NOMO-1 (cell line): ENCODE measurements at regions not wholly inside any gene's neighbourhood (a gene's known extent, or its start where the extent isn't known, plus 50 kb on each side); places are given as distances from the start of the nearest gene placed in this dataset.
"Not testable (repeated sequence)": the region's sequence is repeated elsewhere in the genome, so short reads cannot be mapped to it uniquely, and the experiment has no call there.

Source experiments
- DNase-seq, 2 experiments: peaks; one replicate each; lab custom pipeline; 2025; ENCODE audit not compliant: unreplicated experiment in 2 of 2; lab: John Stamatoyannopoulos, UW

DNA sequence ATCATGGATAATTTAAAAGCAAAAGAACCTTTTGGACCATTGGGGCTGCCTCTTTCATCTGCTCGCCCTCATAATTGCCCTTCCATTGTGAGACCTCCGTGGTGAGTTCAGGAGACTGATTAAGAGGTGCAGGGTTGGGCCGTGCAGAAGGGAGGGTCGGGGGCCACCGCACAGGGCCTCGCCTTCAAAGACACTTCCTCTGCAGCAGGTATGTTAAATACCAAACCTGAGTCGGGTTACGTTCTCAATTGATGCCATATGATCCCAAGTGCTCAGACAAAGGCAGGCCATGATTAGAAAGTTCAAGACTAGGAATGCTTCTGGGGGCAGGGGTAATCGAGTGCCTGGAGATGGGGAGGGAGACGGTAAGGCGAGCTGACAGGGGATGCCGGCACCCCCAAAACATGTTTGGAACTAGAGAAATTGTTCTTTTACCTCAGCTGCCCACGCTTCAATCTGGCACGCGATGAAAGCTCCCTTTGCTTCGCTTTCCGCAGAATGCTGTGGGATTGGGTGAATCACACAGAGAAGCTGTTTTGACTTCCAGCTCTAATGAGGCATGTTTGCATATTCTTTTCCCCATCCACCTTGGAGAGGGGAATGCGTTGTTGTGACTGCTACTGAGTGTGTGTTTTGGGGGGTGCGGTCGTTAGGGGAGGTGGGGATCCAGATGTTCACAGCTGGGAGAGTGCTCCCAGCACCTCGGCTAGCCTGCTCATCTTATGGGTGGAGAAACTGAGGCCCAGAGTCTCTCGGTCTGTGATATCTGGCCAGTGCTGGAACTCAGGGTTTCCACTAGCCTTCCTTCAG, 309.1 kb downstream of the MYCN start:
- no peak for DNase-seq

GRCh38 chr2:16248571-16249105, 308.3 kb downstream of the MYCN start:
- no peak for DNase-seq

DNA sequence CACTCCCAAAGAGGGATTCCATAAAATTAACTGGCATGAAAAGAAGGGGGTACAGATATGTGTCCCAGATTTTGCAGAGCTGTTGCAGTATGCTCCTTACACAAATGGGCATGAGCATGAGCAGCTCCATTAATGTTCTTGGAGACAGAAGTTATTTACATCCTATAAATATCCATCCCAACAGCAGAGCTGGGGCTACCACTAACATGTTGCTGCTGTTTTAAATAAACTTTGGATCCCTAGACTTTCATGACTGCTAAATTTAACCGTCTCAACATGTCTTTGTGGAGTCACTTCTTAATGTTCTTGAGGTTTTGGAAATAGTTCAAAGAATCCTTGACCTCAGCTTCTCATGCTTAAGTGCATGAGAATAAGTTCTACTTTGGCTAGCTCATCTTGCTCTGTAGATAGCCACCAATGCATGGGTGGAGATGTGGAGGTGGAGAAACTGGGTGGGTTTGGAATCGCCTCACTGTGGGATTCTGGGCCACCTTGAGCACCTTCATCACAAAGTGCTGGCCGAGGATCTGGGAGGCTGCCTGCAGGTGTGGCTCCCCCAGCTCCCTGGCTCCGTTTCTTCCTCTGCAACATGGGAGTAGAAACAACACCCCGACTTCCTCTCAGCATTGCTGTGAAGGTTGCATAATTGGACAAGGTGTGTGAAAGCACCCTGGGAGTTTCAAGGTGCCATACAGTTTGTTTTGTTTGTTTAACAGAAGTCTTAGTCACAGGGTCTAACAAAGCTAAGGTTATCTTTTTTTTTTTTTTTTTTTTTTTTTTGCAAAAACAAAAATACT, 307.2 kb downstream of the MYCN start:
- DNase-seq, result no peak

- no peak for DNase-seq
Measured at GRCh38 chr2:16246911-16247310, 306.6 kb downstream of the MYCN start.

DNA sequence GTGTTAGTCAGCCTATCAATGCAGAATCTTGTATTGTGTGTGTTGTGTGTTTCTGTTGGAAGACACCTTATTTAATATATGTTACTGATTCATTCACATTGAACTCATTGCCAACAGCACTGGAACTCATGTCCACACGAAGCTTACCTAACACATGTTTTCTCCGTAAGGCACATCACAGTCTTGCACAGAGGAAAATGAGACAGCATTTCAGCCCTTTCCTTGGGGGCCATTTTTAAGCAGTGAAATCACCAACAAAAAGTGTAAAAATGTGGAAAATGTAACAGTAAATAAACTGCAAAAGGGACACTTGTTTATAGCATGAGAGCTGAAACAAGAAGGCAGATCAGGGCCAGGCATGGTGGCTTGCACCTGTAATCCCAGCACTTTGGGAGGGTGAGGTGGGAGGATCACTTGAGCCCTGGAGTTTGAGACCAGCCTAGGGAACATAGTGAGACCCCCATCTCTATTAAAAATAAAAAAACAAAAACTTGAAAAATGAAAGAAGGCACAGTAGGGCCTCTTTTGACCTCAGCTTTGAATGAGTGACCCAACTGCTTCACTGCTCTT, 306.0 kb downstream of the MYCN start:
- DNase-seq, result no peak

DNA sequence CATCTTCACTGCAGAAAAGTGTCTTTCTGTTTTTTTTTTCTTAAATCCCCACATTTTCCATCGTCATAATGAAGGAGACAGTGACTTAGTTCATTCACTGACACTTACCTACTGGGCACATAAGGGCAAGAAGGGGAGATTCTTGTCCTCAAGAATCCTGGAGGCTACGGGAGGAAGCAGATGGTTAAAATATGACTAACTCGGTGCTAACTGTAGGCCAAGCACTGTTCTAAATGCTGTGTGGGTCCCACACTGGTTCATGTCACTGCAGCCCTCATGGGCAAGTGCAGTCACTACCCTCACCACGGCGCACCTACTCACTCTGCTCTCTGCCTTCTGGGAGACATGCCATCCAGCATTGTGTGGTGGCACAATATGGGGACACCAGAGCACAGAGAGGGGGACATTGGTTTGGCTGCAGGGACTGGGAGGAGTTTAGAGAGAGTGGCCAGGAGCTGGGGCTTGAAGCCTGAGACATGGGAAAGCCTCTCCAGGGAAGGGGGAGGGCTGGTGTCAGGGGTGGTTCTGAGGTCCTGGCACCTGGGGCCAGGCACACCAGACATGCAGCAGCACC, 305.2 kb downstream of the MYCN start:
- no peak for DNase-seq

GRCh38 chr2:16244966-16245320, 304.6 kb downstream of the MYCN start:
- no peak for DNase-seq

DNA sequence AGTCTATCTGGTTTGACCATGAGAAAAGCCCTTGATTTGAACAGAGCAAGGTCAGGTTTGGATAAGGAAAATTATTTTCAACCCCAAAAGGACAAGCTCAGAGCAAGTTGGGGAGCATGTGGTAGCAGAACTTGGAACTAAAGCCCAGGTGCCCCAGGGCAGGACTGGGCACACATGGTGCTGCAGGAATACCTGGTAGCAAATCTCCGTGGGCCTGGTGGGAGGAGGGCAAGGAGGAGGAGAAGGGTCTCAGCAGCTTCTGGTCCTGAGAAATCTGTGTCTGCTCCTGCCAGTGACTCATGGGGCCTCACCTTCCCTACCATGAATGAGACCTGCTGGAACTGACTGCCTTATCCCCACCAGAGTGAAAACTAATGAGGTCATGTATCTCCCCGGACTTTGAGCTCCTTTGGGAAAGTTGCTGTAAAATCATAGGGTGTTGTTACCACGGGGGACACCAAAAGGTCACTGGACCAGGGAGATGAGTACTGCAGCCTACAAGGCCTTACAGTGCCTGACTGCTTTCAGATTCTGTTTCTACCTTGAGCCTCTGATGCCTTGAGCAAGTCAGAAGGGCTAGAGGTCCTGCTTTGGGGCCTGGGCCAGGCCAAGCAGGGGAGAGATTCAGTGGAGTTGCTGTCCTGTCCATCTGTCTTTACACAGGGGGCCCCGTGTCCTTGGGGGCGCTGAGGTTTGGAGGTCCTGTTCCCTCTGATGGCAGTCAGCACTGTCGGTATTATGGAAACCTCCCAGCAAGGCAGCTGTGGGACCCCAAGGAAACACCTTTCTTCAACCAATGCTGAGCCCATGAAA, 304.0 kb downstream of the MYCN start:
- no peak for DNase-seq

DNA sequence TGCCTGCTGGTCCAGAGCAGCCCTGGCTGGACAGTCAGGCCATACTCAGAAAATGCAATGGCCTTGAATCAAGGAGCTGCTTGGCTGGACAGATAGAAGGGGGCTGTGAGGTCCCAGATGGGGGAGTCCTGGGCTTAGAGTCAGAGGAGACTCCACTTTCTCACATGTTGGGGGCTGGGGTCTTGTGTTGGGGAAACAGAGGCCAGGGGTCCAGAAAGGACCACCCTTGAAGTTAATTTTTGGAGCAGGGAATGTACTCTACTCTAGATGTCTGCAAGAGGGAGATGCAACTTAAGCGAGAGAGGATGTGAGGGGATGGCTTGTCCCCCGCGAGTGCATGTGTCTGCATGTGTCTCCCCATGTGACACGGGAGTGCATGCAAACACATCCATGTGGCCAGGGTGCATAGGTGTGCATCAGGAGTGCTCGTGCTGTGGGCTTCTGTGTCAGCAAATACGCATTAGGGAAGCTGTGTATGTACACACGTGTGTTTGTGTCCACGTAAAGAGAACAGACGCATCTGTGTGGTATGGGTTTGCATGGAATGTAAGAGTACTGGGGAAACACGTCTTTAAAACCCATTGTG, 303.2 kb downstream of the MYCN start:
- DNase-seq, result no peak

DNA sequence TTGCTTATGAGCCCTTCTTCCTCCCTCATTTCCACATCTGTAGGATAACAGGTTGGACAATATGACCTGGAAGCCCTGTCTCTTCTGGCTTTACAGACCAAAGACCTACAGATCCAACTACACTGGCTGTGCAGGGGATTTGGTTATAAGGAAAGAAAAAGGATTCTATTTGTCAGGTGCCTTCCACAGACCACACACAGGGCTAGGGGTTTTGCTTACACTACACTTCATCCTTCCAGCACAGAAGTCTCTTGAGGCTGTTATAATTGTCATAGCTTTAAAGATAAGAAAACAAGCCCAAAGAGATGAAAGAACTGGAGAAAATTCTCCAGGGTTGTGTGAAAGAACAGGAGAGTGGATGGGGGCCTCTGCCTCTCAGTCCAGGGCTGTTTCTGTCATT, 302.6 kb downstream of the MYCN start:
- no peak for DNase-seq

DNA sequence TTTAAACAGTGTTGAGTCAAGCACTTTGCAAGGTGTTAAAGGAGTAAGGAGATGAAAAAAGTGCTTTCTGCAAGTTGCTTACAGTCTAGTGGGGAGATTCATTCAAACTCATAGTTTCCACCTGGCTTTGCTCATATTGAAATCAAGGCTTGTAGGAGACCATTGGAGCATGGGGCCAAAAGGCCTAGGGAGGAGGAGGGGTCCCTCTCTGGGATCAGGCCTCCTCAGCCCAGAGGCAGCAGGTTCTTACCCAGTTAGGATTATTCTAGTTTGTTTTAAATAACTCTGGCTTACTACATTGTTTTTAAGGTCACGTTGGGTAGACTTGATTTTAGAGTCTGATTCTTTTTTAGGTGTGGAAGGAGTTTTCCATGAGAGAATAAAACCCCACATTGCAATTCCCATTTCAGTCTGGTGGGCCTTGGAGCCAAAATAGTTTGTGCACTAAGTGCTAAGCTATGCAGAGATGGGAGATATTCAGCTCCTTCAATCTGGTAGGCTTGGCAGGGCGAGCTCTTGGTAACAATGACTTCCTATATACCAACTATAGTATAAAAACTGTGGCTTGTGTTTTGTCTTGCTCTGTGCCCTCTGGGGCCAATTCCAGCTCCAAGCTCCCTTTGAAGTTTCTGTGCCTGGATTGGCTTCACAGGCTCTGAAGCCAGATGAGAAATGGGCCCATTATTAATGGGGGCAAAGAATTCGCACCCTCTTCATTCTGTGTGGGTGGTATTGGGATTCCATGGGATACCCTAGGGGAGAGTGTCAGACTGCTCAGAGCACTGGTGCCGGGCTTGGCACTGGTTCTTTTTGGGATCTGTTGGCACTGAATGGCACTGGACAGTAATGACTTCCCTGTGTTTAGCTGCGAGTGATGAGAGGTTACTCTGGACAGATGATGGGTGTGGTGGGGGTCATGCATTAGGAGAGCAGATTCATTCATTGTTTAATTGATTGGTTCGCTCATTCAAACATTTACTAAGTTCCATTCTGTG, 301.1 kb downstream of the MYCN start:
- DNase-seq, result no peak

- no peak for DNase-seq
Measured at GRCh38 chr2:16240402-16240801, 300.1 kb downstream of the MYCN start.

DNA sequence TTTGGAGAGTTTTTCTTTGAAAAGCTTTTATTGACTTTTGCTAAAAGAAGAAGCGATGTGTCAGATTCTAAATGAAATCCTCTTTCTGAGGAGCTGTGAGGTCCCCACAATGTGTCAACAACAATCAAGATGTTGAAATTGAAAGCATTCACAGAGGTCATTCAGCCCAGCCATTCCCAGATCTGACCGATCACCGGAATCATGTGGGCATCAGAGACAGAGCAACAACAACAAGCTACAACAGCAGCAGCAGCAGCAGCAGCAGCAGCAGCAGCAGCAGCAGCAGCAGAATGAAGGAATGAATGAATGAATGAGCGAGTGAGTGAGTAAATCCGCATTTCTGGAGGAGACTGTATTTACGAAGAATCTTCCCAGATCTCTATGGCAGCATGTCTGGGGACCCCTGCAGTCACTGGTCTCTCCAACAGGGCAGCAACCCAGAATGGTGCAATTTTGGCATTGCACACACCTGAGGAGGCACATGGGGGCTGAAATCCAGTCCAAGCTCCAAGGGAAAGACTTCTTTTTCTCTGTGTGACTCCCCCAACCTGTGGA, 299.0 kb downstream of the MYCN start:
- no peak for DNase-seq

GRCh38 chr2:16238786-16239185, 298.4 kb downstream of the MYCN start:
- no peak for DNase-seq

DNA sequence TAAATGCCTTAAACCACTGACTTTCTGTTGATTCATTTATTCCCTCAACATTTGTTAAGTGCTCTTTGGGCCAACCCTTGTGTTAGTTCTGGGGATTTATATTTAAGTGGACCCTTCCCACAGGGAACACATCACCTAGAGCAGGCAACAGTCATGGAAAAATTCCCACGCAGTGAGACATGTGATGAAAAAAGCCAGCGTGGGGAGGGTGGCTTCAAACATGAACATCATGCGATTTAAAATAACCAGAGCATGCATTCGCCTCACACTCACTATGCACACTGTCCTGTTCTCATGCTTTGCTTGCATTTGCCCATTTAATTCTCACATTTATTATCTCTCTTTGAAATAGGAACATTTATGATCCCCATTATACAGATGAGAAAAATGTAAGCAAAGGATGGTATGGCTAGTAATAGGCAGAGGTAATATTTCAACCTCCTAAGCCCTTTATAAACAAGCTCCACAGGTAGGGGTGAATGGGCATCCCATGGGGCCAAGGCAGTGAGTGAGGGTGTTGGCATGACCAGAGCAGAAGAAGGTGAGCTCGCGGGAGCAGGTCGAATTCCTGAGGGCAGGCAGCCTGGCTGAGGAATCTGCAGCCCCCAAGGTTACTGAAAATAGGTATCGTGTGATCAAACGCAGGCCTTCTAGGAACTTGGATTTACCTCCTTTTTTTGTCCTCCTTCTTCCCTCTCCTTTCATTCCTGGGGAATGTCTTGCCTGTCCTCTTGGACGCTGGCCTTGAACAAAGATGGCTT, 297.8 kb downstream of the MYCN start:
- no peak for DNase-seq

DNA sequence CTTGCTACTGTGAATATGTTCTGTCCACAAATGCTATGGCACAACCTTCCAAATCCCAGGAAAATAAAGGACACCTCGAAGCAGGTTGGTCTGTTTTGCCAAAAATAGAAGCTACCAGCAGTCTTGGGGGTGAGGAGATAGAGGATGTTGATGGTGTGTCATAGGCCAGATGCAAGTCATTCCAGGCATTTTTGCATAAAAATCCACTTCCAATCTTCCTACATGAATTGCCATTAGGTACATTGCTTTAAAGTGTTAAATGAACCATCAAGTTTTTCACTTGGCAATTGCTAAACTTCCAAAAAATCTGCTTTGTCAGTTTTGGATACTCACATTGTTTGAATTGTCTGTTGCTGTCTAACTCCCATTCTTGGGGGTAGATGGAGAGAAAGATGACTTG, 295.4 kb downstream of the MYCN start:
- no peak for DNase-seq

DNA sequence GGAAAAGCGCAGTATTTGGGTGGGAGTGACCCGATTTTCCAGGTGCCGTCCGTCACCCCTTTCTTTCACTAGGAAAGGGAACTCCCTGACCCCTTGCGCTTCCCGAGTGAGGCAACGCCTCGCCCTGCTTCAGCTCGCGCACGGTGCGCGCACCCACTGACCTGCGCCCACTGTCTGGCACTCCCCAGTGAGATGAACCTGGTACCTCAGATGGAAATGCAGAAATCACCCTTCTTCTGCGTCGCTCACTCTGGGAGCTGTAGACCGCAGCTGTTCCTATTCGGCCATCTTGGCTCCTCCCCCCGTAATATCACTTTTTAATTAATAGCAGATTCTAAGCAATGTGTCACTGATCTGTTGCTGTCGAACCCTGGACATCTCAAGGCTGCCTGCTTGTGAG, 294.9 kb downstream of the MYCN start:
- not testable (repeated sequence) for DNase-seq

DNA sequence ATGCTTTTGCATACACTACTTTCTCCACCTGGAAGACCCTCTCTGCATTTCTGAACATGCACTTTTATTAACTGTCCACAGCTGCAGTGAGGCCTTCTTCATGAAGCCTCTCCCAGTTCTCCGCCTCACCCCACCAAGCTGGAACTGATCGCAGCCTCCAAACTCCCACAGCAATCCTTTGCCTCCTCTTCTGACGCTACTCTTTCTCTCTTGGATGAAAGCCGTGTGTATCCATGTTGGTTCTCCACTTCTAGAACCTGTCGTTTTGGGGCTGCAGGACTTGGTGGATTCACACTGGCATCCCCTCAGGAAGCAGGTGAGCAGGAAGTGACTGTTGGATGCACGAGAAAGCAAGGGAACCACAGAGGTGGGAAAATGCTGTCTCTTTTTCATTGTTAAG, 288.6 kb downstream of the MYCN start:
- DNase-seq, result no peak
